GM12878 (cell line): ENCODE measurements at regions not wholly inside any gene's neighbourhood (a gene's known extent, or its start where the extent isn't known, plus 50 kb on each side); places are given as distances from the start of the nearest gene placed in this dataset.

ENCODE experiments used
- ATAC-seq: fragments of 200-7000 bp; cut with Tn5 transposase; 3 replicates; pipeline ENCODE4 v1.9.1; 2020; ENCODE audit warnings: mild to moderate bottlenecking, moderate library complexity
- BruUV-seq: library from RNA; stranded (reverse); fragments of 400-500 nt; replicated peaks from 2 replicates; lab custom pipeline; 2021; lab: Mats Ljungman, UMichigan
- CTCF ChIA-PET: fragments of 300-600 bp; sonication (Branson Sonifier 250); formaldehyde crosslinking; extraction: SDS; loops from one replicate; lab custom pipeline; 2021; ENCODE audit warnings: inconsistent platforms; lab: Yijun Ruan, JAX
- POLR2A ChIA-PET: fragments of 350-600 bp; formaldehyde crosslinking; extraction: SDS; loops from one replicate; lab custom pipeline; 2021; ENCODE audit warnings: inconsistent platforms; lab: Charles Lee
- RAD21 ChIA-PET: fragments of 300-600 bp; sonication (Branson Sonifier 250); formaldehyde crosslinking; loops from one replicate; lab custom pipeline; 2023; ENCODE audit warnings: antibody characterized with exemption; ENCODE audit not compliant: unreplicated experiment; lab: Charles Lee
- SMC1A ChIA-PET: fragments of 300-600 bp; sonication (Branson Sonifier 250); formaldehyde crosslinking; loops from one replicate; lab custom pipeline; 2023; ENCODE audit not compliant: unreplicated experiment, uncharacterized antibody; lab: Charles Lee
- DNase-seq: peaks from one replicate; pipeline ENCODE4 v3.0.0-alpha.2; 2011; ENCODE audit warnings: low read depth, low spot score
- FAIRE-seq: peaks from 3 replicates; lab custom pipeline; 2011; peaks lifted over from hg19 to GRCh38; lab: Jason Lieb, UNC
- H2AFZ ChIP-seq: 2 replicates; pipeline ENCODE4 v1.6.0; 2011; ENCODE audit warnings: low read depth, low read length, control low read depth; ENCODE audit not compliant: control insufficient read depth
- H3K27ac ChIP-seq: 2 replicates; pipeline ENCODE4 v1.5.1; 2011; ENCODE audit warnings: control low read depth; ENCODE audit not compliant: control insufficient read depth, insufficient read depth
- H3K27me3 ChIP-seq, 2 experiments: replicated peaks in 1 of 2; 2 replicates each; pipeline versions ENCODE4 v1.6.0 to v1.6.1; 2011; ENCODE audit warnings: low read length in 1 of 2; ENCODE audit not compliant: control insufficient read depth in 2 of 2, insufficient read depth in 2 of 2
- H3K36me3 ChIP-seq, 2 experiments: 2 replicates each; pipeline ENCODE4 v1.5.1; 2011; ENCODE audit warnings: low read length in 1 of 2; ENCODE audit not compliant: control insufficient read depth in 2 of 2, insufficient read depth in 2 of 2
- H3K4me1 ChIP-seq: 2 replicates; pipeline ENCODE4 v1.6.1; 2011; ENCODE audit warnings: mild to moderate bottlenecking, low read length, moderate library complexity, mixed read lengths; ENCODE audit not compliant: control insufficient read depth, insufficient read depth
- H3K4me2 ChIP-seq: 2 replicates; pipeline ENCODE4 v1.6.0; 2011; ENCODE audit warnings: control low read depth; ENCODE audit not compliant: control insufficient read depth, insufficient read depth
- H3K4me3 ChIP-seq: fragments of 200-600 bp; sonication (generic); 2 replicates; pipeline ENCODE4 v1.5.1; 2016
- H3K79me2 ChIP-seq: 2 replicates; pipeline ENCODE4 v1.6.0; 2011; ENCODE audit warnings: low read length; ENCODE audit not compliant: control insufficient read depth, insufficient read depth
- H3K9ac ChIP-seq: 2 replicates; pipeline ENCODE4 v1.8.0; 2011; ENCODE audit warnings: low read length, control low read depth, mixed read lengths; ENCODE audit not compliant: control insufficient read depth, insufficient read depth
- H3K9me3 ChIP-seq: replicated peaks from 3 replicates; pipeline ENCODE4 v1.5.1; 2011; ENCODE audit warnings: mild to moderate bottlenecking, low read length; ENCODE audit not compliant: control insufficient read depth, insufficient read depth
- H4K20me1 ChIP-seq: 2 replicates; pipeline ENCODE4 v1.6.0; 2011; ENCODE audit not compliant: control insufficient read depth, insufficient read depth
- ASH2L ChIP-seq: fragments of 300-600, 200-600 bp; sonication (generic); IDR thresholded peaks from 2 replicates; pipeline ENCODE4 v1.6.1; 2017; ENCODE audit warnings: low read depth, mild to moderate bottlenecking, borderline replicate concordance
- ETV6 ChIP-seq, 2 experiments: fragments of 450-650 bp in 1 of 2; IDR thresholded peaks in 1 of 2; conservative IDR thresholded peaks in 1 of 2; 2 replicates each; pipeline ENCODE4 v1.6.1; 2014; ENCODE audit warnings: antibody characterized with exemption in 1 of 2, borderline replicate concordance in 1 of 2, low read depth in 1 of 2, mild to moderate bottlenecking in 1 of 2, moderate library complexity in 1 of 2
- FOS ChIP-seq: IDR thresholded peaks from 3 replicates; pipeline ENCODE4 v1.6.1; 2011; ENCODE audit warnings: borderline replicate concordance; ENCODE audit not compliant: insufficient read length; ENCODE audit errors: extremely low read depth
- FOXM1 ChIP-seq: IDR thresholded peaks from 2 replicates; pipeline ENCODE4 v1.6.1; 2012; ENCODE audit warnings: low read depth, mild to moderate bottlenecking, inconsistent platforms, low read length, moderate library complexity
- KDM1A ChIP-seq: fragments of 200-600 bp; sonication (generic); IDR thresholded peaks from 2 replicates; pipeline ENCODE4 v1.6.1; 2016; ENCODE audit warnings: borderline replicate concordance
- PML ChIP-seq: IDR thresholded peaks from 2 replicates; pipeline ENCODE4 v1.6.1; 2012; ENCODE audit warnings: low read length, inconsistent platforms
- SPI1 ChIP-seq: IDR thresholded peaks from 2 replicates; pipeline ENCODE4 v1.6.1; 2011; ENCODE audit warnings: low read depth, mild to moderate bottlenecking, low read length, moderate library complexity, borderline replicate concordance; ENCODE audit not compliant: insufficient read depth
- WGBS: methylation state at CpG from one replicate; pipeline ENCODE4 v1.1.6; 2016; ENCODE audit warnings: low lambda C conversion rate; ENCODE audit not compliant: insufficient replicate concordance, insufficient coverage; ENCODE audit errors: missing lambda C conversion rate; 5-methylcytosine and 5-hydroxymethylcytosine counted together
- in situ Hi-C: fragments of 300-500 bp; cut with MboI; formaldehyde crosslinking; loops from 9 replicates; pipeline ENCODE4 v1.14.3; 2018; ENCODE audit warnings: mixed read lengths
- intact Hi-C: fragments of 100-400 bp; cut with micrococcal nuclease; formaldehyde crosslinking; loops from one replicate; pipeline ENCODE4 v1.14.2; 2022; ENCODE audit not compliant: unreplicated experiment
- TF ChIP-seq, protein P1 (sequence below): fragments of 450-650 bp; formaldehyde crosslinking; IDR thresholded peaks from 2 replicates; pipeline ENCODE4 v1.4.0; 2022; ENCODE audit warnings: mild to moderate bottlenecking, moderate library complexity
- TF ChIP-seq, protein P2 (sequence below): fragments of 450-650 bp; IDR thresholded peaks from 2 replicates; pipeline ENCODE4 v1.6.1; 2017; ENCODE audit warnings: low read depth, mild to moderate bottlenecking, moderate library complexity
- TF ChIP-seq, protein P3 (sequence below): IDR thresholded peaks from 2 replicates; pipeline ENCODE4 v1.6.1; 2012; ENCODE audit warnings: low read length, inconsistent platforms

DNA sequence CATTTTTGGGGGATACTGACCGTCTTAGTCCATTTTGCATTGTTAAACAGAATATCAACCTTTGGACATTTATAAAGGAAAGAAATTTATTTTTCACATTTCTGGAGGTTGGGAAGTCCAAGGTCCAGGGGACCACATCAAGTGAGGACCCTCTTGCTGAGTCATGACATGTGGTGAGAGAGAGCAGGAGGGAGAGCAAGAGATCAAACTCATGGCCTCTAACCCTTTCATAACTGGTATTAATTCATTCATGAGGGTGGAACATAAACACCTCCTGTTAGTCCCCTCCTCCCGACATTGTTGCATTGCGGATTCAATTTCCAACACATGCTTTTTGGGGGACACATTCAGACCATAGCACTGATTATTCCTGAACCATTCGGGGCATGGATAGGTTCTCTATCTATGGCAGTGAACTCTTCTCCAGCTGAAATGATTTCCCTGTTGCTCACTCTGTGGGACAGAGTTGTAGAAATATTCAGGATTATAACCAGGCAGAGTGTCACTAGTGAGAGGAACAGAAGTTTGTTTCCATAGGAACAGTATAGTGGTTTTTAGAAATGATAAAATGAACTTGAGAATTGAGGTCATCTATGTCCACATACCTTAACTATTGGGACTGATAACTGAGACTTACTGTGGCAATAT, 88.2 kb upstream of the OR9Q1 start (continued):
- TF ChIP-seq, protein P1, sequence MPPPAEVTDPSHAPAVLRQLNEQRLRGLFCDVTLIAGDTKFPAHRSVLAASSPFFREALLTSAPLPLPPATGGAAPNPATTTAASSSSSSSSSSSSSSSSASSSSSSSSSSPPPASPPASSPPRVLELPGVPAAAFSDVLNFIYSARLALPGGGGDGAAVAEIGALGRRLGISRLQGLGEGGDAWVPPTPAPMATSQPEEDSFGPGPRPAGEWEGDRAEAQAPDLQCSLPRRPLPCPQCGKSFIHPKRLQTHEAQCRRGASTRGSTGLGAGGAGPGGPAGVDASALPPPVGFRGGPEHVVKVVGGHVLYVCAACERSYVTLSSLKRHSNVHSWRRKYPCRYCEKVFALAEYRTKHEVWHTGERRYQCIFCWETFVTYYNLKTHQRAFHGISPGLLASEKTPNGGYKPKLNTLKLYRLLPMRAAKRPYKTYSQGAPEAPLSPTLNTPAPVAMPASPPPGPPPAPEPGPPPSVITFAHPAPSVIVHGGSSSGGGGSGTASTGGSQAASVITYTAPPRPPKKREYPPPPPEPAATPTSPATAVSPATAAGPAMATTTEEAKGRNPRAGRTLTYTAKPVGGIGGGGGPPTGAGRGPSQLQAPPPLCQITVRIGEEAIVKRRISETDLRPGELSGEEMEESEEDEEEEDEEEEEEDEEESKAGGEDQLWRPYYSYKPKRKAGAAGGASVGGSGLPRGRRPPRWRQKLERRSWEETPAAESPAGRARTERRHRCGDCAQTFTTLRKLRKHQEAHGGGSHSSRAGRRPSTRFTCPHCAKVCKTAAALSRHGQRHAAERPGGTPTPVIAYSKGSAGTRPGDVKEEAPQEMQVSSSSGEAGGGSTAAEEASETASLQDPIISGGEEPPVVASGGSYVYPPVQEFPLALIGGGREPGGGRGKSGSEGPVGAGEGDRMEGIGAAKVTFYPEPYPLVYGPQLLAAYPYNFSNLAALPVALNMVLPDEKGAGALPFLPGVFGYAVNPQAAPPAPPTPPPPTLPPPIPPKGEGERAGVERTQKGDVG (CRISPR knock-in tag): no peak
- TF ChIP-seq FOS: no peak
- no peak for TF ChIP-seq SPI1
- no peak for TF ChIP-seq PML
- no peak for TF ChIP-seq KDM1A
- TF ChIP-seq, all 136 proteins: peak for 0

DNA sequence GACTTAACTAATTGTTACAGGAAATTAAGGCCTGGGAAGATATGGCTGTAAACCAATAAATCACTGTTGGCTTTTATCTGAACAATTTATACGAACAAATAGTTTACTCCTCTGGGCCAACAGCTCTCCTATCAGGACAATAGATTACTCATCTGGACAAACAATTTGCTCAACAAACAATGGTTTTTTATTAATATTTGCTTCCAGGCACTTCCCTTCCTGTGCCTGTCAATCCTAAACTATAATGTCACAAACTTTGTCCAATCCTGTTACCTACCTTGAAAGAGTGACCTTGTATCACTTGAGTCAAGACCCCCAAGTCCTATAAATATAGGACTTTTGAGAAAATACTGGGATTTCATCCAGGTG, 87.6 kb upstream of the OR9Q1 start:
- Histone ChIP-seq H2AFZ (no peak overlapping the region), H3K4me1 (no peaks in the 10 kb centered on the region), H3K4me2 (no peak overlapping the region), H3K79me2 (no peaks in the 10 kb centered on the region), H3K9ac (no peak overlapping the region), H3K9me3 (no peaks in the 10 kb centered on the region), H3K27me3 (no peaks in the 10 kb centered on the region; a peak in 1 of 4 replicates), H3K36me3 (no peaks in the 10 kb centered on the region), H3K4me3 (no peak overlapping the region), H3K27ac (no peak overlapping the region), H4K20me1 (no peaks in the 10 kb centered on the region)
- ChIA-PET CTCF (no interaction called here), RAD21 (no interaction called here), POLR2A (no interaction called here), SMC1A (no interaction called here)
- DNase-seq: no peak
- BruUV-seq: no TSS peak
- no peak for ATAC-seq
- intact Hi-C loops (no loop called here), in situ Hi-C loops (no loop called here)
- no peak for FAIRE-seq
- 33% methylated on average over 1 of the region's 1 CpG for WGBS
- TF ChIP-seq, protein P1 (CRISPR knock-in tag): no peak
- TF ChIP-seq, protein P2, sequence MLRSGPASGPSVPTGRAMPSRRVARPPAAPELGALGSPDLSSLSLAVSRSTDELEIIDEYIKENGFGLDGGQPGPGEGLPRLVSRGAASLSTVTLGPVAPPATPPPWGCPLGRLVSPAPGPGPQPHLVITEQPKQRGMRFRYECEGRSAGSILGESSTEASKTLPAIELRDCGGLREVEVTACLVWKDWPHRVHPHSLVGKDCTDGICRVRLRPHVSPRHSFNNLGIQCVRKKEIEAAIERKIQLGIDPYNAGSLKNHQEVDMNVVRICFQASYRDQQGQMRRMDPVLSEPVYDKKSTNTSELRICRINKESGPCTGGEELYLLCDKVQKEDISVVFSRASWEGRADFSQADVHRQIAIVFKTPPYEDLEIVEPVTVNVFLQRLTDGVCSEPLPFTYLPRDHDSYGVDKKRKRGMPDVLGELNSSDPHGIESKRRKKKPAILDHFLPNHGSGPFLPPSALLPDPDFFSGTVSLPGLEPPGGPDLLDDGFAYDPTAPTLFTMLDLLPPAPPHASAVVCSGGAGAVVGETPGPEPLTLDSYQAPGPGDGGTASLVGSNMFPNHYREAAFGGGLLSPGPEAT: no peak
- no peak for TF ChIP-seq ASH2L
- TF ChIP-seq, protein P3, sequence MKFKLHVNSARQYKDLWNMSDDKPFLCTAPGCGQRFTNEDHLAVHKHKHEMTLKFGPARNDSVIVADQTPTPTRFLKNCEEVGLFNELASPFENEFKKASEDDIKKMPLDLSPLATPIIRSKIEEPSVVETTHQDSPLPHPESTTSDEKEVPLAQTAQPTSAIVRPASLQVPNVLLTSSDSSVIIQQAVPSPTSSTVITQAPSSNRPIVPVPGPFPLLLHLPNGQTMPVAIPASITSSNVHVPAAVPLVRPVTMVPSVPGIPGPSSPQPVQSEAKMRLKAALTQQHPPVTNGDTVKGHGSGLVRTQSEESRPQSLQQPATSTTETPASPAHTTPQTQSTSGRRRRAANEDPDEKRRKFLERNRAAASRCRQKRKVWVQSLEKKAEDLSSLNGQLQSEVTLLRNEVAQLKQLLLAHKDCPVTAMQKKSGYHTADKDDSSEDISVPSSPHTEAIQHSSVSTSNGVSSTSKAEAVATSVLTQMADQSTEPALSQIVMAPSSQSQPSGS: no peak
- no peak for TF ChIP-seq FOXM1
- TF ChIP-seq ETV6 (conservative IDR thresholded peaks at IDR 0.05 in 1 of 2, IDR thresholded peaks at IDR 0.05 in 1 of 2; ENCODE audit: borderline replicate concordance in 1 of 2, low read depth in 1 of 2): no peak
